GM18502 (cell line): ENCODE measurements at regions not wholly inside any gene's neighbourhood (a gene's known extent, or its start where the extent isn't known, plus 50 kb on each side); places are given as distances from the start of the nearest gene placed in this dataset.

Experiments
- ATAC-seq: cut with Tn5 transposase; IDR thresholded peaks from one replicate; pipeline ENCODE4 v1.9.1; 2021; ENCODE audit warnings: mild to moderate bottlenecking; ENCODE audit not compliant: unreplicated experiment, poor library complexity

DNA sequence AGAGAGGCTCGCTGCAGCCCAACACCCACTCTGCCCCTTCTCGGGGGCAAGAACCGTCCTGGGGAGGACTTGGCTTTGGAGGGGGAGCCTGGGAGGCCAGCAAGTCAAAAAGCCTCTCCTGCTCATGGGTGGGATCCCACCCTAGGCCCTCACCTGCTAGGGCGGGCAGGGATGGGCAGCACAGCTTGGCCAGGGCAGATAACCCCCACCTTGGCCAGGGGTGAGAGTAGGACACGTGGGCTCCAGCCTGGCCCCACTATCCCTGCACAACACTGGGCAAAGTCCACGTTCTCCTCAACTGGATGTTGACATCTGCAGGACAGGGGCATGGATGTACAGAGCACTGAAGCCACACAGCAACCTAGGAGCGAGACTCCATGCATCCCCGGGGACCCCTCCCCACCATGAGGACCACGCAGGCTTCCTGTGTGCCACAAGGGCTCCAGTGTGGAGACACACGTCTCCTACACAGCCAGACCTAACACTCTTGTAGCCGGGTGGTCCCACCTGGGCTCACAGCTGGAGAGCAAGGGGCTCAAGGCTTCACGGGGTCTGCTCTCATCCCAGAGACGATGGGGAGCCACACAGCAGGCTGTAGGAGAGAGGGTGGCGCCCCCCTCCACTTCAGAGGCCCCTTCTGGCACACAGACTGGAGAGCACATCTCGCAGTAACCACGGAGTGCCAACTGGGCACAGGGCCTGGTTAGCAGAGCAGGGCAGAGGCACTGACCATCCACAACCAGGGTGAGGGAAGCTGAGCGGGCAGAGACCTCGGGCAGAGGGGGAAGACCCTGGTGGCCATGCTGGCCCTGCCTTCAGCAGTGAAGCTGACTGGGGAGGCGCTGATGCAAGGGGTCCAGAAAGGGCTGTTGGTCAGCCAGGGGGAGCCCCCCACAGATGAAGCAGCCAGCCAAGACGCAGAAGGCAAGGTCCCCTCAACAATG is 171.1 kb downstream of the CRYBB2 start:
- no peak for ATAC-seq

DNA sequence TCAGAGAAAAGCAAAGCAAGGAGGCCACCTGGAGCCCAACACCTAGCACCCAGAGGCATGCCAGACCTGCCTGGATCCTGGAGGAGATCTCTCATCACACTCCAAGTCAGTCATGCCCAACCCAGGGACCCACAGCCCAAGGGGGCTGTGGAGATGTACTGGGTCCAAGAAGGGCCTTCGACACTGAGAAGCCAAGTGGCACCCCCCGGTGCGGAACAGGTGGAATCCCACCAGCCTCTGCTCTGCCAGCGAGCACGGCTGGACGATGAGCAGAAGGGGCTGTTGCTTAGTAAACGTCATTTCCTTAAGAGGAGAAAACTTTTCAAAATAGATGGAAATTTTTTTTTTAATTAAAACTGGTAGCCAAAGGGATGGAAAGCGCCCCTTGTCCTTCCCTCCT is 171.9 kb upstream of the GRK3 start:
- ATAC-seq, result no peak

DNA sequence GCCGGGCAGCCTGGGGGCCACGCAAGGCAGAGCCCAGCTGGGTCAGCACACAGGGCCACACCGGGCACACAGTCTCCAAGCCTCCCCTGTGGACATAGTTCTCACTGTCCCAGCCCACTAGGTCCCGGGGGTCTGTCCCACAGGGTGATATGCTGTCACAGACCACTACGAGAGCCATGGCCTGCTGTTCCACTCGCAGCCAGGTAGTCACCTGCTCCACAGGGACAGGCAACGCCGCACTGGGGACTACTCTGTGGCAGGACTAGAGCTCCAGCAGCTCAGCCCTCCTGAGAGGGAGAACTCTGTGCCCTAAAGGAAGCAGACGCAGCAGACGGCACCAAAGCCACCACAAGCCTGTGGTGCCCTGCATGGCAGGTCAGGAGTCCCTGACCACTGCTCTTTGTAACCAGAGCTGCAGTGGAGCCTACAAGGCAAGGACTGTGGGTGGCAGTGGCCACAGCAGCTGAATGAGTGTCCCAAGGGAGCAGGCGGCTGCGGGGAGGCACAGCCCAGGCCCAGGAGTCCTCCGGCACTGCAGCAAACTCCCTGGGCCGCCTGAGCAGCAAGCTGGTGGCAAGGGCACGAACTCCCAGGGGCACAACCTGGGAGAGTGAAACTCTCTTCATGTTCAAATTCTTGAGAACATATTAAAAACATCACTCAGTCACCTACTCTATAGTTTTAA is 171.2 kb upstream of the GRK3 start:
- ATAC-seq, result no peak

DNA sequence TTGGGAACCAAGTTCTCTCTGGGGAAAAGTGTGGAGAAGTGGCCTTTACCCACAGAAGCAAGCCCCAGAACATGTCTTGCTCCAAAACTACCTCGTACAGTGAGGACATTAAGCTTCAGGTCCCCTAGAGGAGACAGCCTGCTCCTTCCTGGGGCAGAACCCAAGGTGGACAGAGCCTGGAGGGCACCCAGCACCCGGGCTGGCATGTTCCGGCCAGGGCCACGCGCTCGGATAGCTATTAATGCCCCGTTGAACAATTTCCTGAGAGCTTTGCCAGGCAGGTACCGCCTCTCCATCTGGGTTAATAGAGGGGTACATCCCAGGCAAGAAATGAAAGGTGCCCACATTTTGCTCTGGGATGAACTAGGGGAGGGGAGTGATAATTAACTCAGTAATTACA is 169.0 kb upstream of the GRK3 start:
- ATAC-seq, result no peak

DNA sequence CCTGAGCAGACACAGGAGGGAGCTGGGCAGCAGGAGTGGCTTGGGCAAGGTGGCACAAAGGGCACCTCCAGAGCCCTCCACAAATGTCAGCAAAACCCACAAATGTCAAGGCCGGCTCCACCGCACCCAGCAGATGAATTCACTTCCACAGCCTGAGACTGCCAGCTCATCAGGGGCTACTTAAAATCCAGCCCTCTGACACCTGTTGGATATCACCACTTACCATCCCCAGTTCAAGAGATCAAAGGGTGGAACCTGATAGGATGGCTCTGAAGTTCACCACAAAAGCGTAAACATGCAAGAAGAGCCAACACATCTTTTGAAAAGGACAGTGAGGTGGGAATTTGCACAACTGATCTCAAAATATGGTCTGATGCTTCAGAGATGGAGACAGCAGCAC is 168.6 kb upstream of the GRK3 start:
- ATAC-seq, result no peak

DNA sequence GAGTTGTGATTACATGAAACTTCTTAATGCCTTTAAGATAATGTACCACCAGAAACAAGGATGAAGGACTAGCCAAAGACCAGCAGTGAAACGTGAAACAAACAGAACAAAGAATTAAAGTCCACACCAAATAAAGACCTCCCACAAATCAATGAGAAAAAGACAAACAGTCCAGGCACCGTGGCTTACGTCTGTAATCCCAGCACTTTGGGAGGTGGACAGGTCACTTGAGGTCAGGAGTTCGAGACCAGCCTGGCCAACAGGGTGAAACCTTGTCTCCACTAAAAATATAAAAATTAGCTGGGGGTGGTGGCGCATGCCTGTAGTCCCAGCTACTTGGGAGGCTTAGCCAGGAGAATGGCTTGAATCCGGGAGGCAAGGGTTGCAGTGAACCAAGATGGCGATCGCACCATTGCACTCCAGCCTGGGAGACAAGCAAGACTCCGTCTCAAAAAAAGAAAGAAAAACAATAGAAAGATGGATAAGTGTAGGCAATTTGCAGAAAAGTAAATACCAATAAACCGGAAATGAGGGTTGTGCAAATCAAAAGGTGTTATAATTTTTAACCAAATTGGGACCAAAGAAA is 167.8 kb upstream of the GRK3 start:
- no peak for ATAC-seq

DNA sequence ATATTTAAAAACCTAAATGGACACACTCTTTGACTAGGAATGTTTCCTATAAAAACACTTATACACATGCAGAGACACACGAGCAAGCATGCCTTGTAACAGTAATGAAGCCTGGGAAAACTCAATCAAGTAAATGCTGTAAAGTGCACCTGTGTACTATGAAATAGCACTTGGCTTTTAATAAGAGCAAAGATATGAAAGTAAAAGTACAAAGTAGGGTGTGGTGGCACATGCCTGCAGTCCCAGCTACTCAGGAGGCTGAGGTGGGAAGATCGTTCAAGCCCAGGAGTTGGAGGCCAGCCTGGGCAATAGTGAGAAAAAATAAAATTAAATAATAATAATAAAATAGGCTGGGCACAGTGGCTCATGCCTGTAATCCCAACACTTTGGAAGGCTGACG is 166.9 kb upstream of the GRK3 start:
- ATAC-seq, result no peak

DNA sequence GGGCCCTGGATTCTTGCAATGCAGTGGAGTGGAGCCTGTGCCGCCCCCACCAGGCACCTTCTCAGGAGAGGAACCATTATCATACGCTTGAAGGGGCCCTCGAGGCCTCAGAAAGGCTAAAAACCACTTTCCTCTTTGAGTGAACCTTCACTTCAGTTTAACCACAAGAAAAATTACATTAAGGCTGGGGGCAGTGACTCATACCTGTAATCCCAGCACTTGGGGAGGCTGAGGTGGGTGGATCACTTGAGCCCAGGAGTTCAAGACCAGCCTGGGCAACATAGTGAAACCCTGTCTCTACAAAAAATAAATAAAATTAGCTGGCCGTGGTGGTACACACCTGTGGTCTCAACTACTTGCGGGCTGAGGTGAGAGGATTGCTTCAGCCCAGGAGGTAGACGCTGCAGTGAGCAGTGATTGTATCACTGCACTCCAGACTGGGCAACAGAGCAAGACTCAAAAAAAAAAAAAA is 165.8 kb upstream of the GRK3 start:
- peak; percentile 62 for ATAC-seq

DNA sequence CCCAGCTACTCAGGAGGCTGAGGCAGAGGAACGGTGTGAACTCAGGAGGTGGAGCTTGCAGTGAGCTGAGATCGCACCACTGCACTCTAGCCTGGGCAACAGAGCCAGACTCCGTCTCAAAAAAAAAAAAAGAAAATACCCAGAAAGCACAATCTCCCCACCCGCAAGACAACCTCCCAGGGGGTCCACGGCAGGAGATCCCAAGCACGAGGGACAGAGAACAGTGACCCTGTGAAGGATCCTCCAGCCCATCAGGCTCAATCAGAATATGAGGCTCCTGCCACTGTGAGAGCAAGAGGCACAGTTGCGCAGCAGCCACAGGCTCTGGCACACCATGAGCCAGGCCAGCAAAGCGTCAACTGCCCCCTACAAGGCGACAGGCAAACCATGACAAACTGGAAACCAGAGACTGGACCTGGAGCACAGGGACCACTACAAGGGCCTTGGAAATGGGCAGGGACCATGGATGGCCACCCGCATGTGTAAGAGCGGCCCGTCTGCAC is 164.8 kb upstream of the GRK3 start:
- ATAC-seq, result no peak

DNA sequence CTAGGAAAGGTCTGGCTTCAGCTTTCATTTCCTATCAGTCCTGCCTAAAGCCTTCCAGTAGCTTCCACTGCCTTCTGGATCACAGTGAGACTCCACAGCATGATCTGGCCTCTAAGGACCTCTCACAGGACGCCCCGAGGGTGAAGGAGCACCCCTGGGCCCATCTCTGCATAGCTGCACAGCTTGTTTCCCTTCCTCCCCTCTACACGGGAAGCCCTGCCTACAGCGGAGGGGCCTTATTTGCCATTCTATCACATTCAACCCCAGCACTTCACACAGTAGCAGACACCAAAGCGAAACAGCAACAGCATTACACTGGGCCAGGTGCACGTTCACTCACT is 162.3 kb upstream of the GRK3 start:
- ATAC-seq, result no peak

DNA sequence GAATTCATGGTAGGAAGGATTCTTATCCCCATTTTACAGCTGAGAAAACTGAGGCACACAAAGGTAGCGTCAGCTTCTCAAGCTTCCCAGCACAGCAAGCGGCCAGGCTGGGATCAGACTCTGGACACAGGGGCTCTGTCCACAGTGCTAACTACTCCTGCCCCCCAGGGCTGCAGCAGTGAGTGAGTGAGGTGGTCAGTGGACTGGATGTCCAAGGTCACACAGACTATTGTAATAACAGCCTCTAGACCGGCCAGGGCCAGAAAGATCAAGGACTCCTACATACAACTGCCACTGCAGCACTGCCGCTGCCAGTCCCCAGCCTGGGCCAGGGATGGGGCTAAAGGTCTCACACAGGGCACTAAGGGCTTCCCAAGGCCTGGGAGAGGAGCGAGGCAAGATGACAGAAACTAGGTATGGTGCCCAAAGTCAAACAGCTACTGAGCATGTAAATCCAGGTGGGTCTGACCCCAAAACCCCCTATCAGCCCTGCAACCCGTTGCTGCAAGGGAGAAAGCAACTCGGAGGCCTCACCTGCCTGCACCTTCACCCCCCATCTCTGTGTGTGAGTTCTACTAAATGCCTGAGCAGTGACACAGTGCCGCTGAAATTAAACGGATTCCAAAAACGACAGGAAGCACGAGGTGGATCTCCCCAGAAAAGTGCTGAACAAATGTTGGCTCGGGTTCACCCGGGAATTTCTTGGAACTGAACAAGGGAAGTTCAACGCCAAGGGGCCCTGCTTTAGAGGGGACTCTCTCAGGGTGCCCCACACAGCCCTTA is 161.8 kb upstream of the GRK3 start:
- no peak for ATAC-seq

DNA sequence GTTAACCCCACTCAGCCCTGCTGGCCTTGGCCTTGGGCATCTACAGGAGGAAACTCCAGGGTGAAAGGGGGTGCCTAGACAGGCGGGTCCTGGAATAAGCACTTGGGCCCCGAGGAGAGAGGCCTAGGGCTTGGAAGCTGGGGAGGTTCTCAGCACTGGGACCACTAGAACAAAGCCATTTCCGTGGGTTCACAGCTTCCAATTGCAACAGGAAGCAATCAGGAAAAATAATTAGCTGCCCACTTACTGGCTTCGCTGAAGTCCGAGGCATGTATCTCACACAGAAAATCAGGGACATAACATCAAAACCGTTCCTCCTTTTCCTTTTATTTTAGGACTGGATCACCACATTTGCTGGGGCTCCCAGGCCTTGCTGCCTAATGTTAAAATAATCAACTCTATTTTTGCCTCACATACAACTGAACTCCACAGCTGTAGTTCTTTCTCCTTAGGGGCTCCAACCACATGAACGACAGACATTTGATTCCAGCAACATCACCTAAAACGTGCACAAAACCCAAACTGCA is 161.1 kb upstream of the GRK3 start:
- ATAC-seq, result no peak

DNA sequence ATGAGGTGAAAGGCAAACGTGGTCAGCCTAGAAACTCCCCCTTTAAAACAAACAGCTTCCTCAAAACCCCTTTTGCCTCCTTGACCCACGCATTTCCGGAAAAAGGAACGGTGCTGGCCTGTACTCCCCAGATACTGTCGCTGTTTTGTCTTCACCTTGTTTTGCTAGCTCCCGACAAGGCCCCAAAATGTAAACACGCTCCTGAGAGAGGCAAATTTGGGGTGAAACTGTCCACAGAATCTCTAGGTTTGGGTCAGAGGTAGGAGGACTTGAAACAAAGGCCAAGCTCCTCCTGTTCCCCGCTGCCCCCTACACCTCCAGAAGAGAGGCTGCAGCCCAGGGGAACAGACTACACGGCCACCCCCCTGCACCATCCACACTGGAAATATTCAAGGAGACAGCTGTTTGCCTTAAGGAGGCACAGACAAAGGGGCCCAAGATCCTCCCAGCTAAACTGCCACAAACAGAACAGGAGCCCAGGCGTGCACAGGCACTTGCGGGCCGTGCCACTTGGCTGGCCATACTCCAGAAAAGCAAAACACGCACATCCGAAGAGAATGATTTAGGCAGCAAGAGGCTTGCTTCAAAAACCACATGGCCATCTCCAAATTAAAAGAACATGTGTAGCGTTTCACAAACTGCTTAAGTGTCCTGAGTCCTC is 160.5 kb upstream of the GRK3 start:
- ATAC-seq, result no peak

DNA sequence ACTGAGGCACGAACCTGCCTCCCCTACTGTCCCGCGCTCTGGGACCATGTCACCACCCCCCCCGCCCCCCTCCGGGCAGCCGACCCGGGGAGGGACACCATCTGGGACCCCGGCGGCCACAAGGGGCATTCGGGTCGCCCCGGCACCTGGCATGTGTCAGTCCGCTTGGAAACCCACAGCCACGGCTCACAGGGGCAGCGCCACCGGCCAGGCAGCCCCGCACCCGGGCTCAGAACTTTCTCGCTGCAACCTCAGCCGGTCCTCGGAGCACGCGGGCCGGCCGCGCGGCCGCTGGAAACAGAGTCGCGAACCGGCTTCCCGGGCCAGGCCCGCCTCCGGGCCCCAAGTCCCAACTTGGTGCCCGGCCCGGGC is 159.9 kb upstream of the GRK3 start:
- ATAC-seq, result no peak

DNA sequence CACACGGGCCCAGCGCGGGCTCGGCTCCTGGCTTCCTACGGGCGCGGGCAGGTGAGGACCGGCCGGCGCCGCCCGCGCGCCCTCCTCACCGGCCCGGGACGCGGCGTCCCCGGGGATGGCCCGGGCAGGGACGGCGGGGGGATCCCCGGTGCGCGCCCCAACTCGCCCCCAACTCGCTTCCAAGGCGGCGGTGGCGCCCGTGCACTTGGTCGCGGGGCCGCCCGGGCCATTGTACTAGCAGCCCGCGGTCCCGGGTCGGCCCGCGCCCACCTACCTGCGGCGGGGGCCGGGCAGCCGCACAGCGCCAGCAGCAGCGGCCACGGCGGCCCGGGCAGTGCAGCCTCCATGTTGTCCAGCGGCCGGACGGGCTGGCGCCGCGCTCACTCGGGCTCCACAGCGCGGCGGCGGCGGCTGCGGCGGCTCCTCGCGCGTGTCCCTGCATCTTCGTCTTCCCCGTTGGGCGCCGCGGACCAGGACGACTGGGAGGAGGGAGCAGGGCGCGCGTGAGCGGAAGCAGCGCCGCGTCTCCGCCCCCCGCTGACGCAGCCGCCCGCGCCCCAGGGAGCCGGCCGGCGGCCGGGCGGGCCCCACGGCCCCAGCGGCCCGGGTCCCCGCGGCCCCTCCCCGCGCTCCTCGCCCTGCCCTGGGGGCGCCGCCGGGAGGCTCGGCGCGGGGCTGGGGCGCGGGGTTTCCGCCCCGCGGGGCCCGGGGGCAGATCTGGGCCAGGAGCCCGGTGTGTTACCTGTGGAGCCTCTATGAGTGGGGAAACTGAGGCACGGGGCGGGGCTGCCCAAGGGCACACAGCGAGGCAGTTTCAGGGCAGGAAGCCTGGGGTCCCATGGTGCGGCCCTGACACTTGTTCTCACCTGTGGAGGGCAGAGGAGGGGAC is 159.3 kb upstream of the GRK3 start:
- peak; percentile 67 for ATAC-seq

DNA sequence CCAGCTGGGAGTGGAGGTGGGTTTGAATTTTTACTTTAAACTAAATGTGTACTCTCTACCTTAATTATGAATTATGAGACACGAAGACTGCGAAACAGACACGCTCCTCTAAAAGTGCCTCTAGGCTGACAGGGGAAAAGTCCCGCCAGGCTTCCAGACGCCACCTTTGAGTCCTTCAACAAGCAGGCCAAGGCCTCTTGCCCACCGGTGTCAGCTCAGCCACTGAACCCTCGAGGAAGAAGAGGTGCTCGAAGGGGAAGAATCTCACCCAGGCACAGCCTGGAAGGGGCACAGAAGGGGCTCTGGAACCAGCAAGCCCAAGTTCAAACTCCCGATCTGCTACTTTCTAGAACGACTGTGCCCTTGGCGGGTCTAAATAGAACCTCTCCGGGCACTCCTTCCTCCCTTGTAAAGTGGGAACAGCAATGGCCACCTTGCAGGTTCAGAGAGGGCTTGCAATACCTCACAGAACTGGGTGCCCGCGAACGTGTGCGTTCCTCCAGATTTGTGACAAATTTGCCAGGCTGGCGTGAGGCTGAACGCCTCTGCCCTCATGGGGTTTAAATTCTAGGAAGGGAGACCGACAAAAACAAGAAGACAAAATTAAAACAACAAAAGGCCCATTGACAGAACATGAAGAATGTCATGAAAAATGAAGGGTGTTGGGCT is 158.5 kb upstream of the GRK3 start:
- no peak for ATAC-seq

DNA sequence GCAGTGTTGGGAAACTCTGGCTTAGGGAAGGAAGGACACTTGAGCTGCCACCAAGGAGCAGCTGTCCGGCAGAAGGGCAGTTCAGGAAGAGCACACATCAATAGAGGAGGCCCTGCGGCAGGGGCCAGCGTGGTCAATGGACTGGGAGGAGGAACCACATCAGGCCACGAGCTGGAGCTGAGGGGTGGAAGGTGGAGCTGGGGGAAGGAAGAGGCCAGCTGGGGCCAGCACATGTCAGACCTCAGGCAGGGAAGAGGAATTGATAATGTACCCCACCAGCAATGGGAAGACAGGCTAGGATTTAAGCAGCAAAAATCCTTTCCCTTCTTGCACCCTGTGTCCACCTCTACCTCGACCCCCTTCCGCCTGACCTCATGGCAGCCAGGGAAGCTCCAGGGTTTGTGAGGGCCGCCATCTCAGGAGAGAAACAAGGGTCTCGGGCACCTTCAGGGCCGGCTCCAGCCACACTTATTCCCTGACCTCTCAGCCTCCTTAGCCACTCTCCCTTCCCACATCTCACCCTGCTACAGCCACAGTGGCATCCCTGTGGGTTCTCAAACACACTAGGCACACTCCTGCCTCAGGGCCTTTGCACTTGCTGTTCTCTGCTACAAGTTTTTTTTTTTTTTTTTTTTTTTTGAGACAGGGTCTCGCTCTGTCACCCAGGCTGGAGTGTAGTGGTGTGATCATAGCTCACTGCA is 157.8 kb upstream of the GRK3 start:
- ATAC-seq, result no peak
